ENCODE measurements at regions not wholly inside any gene's neighbourhood (a gene's known extent, or its start where the extent isn't known, plus 50 kb on each side); places are given as distances from the start of the nearest gene placed in this dataset.

DNA sequence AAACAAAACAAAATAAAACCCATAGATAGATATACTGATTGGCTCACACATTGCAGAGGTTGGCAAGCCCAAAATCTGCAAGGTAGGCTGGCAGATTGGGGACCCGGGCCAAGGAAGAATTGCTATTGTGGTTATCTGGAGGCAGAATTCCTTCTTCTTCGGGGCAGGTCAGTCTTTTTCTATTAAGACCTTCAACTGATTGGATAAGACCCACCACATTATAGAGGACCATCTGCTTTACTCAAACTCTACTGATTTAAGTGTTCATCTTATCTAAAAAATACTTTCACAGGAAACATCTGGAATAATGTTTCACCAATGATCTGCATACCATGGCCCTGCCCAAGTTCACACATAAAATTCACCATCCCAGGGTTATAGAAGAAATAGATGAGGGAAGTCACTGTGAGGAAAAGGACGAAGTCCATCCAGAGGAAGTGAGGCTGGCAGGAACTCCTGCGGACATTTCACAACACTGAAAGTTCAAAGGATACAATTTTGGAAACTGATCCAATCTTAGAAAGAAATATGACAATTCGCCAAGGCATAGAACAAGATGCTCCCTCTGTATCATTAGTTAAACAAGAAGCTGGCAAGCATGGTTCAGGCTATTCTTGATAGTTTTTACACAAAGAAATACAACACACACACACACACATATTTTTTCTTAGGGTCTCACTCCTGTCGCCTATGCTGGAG, 127.6 kb upstream of the MED13L start:
- DNase-seq, result no peak

DNA sequence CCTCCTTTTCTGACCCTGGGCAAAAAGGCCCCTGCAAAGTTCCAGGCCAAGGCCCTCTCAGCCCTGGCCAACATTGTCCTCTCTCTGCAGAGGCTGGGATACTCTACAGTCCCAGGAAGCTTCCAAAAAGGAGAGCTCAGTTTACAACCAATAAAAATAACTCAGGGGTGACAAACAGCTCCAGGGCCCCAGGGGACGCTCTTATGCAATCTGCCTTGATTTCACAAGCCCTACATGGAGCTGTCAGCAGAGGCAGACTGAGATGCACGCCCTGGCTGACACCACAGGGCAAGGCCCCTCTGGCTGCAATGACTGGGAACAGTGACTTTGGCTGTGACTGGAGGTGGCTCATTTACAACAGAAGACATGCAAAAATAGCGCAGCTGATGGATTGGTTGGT, 129.0 kb upstream of the MED13L start:
- peak; percentile 96 for DNase-seq

DNA sequence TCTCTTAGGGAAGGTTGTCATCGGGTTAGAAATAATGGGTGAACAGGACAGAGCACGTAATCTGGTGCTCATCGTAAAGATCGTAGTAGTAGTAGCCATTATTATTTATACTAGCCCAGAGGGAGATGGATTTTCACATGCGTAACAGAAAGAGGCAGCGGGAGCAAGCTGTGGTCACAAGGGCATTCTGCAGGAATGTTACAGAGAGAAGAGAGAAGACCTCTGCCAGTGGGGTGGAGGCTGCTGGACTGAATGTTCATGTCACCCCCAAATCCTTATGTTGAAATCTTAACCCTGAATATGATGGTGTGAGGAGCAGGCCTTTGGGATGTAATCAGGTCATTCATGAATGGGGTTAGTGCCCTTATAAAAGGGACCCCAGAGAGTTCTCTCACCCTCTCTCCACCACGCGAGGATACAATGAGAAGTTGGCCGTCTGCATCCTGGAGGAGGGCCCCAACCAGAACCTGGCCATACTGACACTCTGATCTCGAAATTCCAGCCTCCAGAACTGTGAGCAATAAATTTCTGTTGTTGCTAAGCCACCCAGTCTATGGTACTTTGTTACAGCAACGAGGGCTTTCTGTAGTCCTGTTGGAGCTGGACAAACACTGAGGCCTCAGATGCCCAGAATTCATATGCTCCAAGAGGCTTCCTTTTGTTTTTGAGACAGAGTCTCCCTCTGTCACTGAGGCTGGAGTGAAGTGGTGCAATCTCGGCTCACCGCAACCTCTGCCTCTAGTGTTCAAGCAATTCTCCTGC, 131.2 kb upstream of the MED13L start:
- DNase-seq, result no peak

DNA sequence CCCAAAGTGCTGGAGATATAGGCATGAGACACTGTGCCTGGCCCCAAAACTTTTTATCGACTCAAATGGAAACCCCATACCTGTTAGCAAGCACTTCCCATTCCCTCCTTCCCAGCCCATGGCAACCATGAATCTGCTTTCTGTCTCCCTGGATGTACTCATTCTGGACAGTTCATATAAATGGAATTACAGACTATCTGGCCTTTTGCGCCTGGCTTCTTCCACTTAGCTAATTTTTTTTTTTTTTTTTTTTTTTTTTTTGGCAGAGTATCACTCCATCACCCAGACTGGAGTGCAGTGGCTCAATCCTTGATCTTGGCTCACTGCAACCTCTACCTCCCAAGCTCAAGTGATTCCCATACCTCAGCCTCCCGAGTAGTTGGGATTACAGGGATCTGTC, 134.5 kb upstream of the MED13L start:
- no peak for DNase-seq

DNA sequence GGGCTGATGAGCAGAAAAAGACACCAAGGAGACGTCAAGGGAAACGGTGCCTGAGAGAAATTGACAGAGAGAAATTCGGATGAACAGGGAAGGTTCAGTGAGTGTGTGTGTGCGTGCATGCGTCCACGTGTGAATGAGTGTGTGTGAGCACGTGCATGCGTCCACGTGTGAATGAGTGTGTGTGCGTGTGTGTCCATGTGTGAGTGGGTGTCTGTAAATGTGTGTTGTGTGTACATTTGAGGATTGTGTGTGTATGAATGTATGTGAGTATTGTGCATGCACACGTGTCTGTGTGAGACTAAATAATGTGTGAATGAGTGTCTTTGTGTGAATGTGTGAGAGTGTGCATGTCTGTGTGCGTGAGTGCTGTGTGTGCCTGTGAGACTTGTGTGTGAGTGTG, 137.4 kb upstream of the MED13L start:
- DNase-seq, result no peak

DNA sequence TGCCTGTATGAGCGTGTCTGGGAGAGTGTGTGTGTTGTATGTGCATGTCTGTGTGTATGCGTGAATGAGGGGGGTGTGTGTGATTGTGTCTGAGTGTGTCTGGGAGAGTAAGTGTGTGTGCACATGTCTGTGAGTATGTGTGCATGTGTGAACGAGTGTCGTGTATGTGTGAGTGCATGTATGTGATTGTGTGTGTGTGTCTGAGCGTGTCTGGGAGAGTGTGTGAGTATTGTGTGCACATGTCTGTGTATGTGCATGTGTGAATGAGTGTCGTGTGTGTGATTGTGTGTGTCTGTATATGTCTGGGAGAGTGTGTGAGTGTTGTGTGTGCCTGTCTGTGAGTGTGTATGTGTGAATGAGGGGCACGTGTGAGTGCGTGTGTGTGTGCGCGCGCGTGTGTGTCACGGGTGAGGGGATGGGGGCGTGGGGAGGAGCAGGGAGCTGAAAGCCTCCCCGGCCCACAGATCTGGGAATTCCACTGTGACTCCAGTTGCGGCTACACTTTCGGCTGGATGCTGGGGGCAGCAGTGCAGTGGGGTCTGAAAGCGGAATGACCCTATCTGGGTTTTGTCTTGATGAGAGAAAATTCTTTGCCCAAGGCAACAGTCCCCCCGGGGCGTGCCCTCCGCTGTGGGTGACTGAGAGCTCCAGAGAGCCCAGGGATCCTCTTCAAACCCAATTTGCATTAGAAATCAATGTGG, 138.1 kb upstream of the MED13L start:
- DNase-seq, result no peak

DNA sequence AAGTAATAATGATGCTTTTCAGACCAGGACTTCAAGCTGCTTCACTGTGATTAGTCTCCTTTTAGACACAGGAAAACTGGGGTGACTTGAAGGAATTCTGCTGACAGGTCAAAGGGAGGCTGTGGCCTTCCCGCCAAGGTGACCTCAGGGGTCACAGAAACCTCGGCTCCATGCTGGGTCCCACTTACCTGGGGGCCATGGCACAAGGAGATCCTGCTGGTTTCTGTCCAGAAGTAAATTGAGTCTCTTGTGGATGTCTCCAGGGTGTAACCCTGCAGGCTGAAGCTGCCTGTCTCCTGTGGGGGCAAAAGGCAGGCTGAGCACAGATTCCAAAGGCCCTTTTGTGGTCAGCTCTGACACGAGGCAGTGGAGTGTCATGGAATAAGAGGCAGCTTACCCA, 138.7 kb upstream of the MED13L start:
- no peak for DNase-seq

DNA sequence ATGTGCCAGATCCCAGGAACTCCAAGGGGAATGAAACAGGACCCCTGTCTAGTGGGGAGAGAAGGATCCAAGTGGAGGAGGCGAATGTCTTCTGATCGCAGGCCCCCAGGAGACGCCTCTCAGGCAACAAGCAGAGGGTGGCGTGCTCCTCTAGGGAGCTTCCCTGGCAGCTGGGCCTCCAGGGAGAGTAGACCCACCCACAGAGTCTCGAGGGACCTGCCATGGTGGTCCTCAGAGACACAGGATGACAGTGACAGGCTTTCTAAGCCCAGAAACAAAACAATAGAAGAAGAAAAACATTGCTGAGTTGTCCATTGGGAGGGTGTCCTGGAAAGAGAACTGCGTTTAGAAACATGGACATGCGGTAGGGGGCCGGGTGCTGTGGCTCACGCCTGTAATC, 140.6 kb upstream of the MAP1LC3B2 start:
- no peak for DNase-seq

DNA sequence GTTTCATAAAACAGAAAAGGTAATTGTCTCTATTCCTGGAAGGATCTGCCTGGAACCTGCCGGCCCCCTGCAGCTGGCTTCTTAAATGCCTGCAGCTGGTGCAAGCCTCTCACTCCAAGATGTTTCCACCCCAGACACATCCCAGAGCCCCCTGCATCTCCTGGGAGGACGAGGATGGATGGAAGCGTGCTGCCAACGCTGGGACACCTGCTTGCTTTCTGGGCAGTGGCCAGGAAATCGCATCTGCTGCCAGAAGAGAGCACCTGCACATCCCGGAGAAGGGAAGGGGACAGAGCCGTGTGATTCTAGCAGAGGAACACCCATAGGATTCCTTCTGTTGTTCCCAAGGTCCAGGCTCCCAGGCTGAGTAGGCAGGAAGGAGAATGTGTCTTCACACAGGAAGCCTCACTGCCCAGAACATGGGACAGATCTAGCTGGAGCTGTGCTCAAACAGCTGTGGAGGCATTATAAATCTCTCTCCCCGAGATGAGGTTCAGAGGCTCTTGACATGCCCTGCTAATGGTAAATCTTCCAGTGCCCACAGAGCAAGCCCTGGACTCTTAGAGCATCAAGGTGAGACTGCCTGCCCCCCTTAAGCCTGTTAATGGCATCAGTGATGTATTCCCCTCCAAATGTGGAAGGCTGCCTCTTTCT, 138.8 kb upstream of the MAP1LC3B2 start:
- no peak for DNase-seq

DNA sequence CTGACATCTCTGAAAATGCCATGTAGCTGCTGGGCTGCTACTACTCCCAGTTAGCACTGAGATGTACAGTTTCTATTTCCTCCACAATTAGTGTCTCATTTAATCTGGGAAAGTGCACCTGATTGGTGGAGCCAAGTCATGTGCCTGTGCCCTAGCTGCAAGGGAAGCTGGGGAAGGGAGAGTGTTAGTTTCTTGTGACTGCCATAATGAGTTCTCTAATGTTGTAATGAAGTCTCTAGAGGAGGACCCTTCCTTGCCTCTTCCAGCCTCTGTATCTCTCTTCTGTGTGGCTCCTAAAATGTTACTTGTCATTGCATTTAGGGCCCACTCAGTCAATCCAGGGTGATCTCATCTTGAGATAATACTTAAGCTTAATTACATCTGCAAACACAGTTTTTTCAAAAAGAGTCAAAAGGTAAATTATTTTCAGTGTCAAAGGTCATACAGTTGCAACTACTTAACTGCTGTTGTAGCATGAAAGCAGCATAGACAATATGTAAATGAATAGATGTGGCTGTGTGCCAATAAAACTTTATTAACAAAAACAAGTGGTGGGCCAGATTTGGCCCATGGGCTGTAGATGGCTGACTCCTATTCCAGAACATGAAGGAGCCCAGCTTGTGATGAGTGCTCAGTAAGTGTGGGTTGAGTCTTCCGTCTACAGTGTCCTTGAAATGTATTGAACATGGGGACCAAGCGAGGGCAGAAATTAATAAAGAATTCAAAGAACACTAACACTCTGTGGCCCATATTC, 137.2 kb upstream of the MAP1LC3B2 start:
- DNase-seq, result no peak

DNA sequence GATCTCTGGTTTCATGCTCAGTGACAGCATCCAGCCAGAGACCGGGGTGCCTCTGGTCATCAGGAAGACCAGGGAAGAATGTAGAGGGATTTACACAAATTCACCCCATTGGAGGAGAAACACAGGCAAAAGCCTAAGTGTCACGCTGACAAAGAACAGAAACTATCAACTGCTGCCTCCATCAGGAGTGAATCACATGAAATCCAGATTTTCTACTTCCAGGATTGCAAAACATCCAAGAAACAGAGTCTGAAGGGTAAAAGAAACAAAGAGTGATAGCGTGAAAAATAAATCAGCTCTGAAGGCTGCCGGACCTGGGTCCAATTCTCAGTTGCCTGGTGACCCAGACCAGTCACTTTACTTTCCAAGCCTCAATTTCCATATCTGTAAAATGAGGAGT, 136.1 kb upstream of the MAP1LC3B2 start:
- DNase-seq, result peak; percentile 22

DNA sequence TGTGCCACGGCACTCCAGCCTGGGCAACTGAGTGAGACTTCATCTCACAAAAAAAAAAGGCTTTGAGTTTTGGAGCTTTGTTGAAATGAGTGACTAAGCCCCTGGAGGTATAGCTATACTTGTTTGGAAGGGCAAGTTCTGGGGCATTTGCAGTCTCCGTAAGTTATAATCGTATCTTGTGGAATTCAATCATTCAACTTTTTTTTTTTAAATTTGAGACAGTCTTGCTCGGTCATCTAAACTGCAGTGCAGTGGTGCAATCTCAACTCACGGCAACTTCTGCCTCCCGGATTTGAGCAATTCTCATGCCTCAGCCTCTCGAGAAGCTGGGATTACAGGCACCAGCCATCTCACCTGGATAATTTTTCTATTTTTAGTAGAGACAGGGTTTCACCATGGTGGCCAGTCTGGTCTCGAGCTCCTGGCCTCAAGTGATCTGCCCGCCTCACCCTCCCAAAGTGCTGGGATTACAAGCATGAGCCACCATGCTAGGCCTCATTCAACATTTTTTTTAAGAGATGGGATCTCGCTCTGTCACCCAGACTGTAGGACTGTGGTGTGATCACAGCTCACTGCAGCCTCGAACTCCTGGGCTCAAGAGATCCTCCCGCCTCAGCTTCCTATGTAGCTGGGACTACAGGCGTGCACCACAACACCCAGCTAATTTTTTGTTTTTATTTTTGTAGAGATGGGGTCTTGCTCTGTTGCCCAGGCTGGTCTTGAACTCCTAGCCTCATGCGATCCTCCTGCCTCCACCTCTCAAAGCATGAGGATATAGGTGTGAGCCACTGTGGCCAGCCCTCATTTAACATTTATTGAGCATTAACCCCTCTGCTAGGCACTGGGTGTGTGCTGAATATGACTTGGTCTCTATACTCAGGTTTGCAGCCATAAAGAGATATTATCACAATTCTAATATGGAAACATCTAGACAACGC, 133.7 kb upstream of the MAP1LC3B2 start:
- DNase-seq, result no peak

DNA sequence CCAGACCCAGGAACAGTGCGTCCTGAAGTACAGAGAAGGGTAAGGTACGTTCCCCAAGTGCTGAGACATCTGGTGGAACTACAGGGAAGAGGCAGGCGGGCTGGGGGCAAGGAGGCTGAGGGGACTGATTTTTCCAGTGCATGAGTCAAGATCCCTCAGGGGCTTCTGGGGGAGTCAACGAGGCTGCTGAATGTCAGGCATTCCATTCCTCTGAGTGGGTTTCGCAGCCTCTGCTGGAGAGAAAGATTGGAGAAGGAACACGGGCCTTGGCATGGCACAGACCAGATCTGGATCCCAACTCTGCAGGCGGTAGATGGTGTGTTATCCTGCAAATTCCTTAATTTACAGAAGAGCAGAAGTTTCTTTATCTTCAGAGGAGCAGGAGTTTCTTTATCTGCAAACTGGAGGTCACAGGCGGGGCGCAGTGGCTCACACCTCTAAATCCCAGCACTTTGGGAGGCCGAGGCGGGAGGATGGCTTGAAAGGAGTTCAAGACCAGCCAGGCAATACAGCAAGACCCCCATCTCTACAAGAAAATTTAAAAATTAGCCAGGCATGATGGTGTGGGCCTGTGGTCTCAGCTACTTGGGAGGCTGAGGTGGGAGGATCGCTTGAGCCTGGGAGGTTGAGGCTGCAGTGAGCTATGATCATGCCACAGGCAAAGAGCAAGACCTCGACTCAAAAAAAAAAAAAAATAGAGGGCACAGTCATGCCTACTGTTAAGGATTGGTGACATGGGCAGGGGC, 132.6 kb upstream of the MAP1LC3B2 start:
- no peak for DNase-seq

DNA sequence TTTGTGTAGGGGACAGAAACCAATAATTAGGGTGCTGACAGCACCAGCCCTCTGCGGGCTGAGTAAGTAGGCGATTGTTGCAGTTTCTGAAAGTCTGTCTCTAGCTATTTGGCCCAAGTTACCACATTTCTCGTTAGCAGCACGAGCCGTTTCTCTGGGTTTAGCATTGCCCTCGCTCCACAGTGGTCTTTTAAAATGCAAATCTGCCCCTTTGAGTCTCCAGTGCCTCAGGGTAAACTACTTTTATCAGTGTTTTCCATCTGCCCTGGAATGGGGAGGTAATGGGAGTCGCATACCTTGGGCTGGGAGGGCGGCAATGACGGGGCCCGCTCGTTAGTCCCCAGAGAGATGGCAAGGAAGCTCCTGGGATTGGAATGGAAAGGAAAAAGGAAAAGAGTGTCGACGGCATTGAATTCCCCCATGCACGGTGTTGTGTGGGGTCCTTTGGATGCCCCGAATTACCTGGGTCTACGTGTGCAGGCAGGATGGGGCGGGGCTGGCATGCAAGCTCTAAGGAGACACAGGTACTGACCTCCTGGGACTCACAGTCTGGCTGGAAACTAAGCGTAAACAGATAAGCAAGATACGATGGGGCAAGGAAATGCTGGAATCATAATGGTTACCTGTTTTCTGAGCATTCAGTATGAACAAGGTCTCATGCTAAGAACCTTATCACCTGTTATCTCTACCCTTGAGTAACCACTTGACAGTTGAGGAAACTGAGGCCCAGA, 131.8 kb upstream of the MAP1LC3B2 start:
- DNase-seq, result no peak

DNA sequence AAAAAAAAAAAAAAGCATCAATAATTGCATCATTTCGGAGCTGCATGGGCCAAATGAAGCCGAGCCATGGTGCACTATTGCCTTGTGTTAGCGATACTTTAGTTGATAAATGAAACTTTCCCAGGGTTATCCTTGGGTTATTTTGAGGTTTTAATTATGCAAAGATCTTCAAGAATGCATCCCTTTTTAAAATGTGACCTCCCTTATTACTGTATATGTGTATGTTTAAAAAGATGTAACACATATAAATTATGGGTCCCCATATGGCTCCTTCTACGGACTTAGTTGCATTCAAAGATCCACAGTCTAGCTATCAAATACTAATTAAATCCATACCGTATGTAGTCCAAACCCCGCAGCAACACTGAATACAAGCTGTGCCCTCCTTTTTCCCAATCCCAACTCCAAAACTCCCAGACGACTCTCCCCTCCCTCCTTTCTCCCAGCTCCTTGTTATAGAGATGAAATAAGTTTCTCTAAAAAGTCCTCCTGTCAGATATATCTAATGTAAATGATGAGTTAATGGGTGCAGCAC, 129.3 kb upstream of the MAP1LC3B2 start:
- DNase-seq, result no peak

DNA sequence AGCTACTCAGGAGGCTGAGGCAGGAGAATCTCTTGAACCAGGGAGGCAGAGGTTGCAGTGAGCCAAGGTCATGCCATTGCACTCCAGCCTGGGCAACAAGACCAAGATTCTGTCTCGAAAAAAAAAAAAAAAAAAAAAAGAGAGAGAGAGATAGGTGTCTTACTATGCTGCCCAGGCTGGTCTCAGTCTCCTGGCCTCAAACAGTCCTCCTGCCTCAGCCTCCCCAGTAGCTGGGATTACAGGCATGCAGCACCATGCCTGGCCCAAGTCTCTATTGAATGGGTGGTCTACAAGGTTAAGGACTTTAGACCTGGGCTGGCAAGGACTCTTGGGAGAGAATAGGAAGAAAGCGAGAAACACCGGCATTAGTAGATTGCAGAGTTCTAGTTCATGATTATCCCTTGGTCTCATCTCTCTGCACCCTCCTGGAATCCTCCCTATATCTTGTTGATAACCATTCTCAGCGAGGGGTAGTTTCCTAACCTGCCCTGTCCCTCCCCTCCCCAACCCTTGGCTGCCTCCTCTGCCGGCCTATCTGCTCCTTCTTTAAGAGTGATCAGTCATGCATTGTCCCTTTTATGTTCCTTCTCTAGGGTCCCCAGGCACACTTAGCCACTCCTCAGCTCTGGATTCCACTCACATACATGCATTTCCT, 128.1 kb upstream of the MAP1LC3B2 start:
- DNase-seq, result no peak

DNA sequence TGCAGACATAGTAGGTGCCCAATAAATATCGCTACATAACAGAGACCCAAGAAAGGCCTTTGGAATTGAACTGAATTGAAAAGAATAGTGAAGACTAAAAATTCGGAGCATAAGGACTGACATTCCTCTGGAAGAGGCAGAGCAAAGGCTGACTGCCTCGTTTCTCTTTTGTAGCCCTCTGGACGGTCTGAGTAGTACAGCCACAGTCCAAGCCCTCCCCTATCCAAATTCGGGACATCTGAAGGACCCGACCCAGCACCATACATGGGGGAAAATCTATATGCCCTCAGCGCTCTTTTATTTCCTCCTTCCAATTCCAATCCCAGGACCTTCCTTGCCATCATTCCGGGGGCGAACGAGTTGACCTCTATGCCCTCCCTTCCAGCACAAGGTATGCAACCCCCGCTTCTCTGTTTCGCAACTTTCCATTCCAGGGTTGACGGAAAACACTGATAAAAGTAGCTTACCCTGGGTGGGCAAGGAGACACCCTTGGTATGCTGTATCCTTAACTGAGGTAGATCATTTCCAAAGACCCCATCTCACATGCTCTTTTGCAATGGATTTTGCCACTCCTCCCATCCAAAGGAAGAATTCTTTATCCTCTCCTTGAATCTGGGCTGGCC, 127.4 kb upstream of the MAP1LC3B2 start:
- DNase-seq, result no peak

DNA sequence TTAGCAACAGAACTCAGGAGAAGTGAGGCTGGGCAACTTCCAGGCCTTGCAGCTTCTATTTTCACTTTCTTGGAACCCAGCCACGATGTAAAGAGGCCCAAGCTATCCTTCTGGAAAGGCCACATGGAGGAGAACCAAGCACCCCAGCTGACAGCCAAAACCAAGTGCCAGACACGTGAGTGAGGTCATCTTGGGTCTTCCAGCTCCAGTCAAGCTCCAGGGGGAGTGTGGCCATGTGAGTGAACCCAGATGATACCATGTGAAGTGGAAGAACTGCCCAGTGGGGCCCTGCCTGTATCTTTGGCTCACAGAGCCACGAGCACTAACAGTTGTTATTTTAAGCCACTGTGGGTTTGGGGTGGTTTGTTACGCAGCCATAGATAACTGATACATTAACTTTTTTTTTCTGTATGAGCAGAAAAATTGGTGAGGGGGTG, 126.8 kb upstream of the MAP1LC3B2 start:
- DNase-seq, result no peak

DNA sequence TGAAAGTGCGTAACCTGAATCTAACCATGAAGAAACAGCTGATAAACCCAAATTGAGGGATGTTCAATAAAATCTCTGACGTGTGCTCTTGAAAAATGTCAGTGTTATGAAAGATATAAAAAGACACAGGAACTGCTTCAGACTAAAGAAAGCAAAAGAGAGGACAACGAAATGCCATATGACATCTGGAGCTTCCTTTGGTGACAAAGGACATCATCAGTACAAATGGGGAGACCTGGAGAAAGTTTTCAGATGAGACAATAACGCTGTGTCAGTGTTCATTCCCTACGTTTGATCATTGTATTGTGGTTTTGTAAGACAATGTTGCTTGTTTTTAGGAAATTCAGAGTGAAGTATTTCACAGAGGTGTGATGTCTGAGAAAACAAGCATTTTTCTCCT, 125.9 kb upstream of the MAP1LC3B2 start:
- DNase-seq, result no peak
